Prostate gland (tissue), 1 donor: ENCODE measurements at regions not wholly inside any gene's neighbourhood (a gene's known extent, or its start where the extent isn't known, plus 50 kb on each side); places are given as distances from the start of the nearest gene placed in this dataset.

ENCODE experiments used
- POLR2A ChIP-seq: fragments of 450-650 bp; IDR thresholded peaks from one replicate; pipeline ENCODE4 v1.6.1; 2016; ENCODE audit warnings: antibody characterized with exemption, mild to moderate bottlenecking
- POLR2AphosphoS5 ChIP-seq: sonication (generic); formaldehyde crosslinking; IDR thresholded peaks from one replicate; pipeline ENCODE4 v1.6.1; 2017; ENCODE audit warnings: antibody characterized with exemption

DNA sequence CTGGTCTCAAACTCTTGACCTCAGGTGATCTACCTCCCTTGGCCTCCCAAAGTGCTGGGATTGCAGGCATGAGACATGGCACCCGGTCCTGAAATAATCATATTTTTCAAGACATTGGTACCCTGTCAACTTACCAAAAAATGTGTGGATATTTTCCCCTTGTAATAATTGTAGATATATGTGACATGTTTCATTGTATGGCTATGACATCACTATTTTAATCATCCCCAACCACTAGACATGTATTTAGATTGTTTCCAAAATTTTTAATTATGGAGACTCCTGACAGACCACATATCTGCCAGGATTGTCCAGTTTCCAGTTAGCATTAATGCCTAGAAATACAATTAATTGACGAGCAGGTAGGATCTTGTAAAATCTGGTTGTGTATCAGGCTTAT lies 96.7 kb upstream of the NEGR1 start:
- TF ChIP-seq POLR2AphosphoS5 (no peak), POLR2A (no peak)
